GM19238 (cell line): ENCODE measurements at regions not wholly inside any gene's neighbourhood (a gene's known extent, or its start where the extent isn't known, plus 50 kb on each side); places are given as distances from the start of the nearest gene placed in this dataset.

Experiments
- DNase-seq: peaks from one replicate; pipeline ENCODE4 v3.0.0; 2011; ENCODE audit warnings: low spot score; ENCODE audit not compliant: insufficient read length

DNA sequence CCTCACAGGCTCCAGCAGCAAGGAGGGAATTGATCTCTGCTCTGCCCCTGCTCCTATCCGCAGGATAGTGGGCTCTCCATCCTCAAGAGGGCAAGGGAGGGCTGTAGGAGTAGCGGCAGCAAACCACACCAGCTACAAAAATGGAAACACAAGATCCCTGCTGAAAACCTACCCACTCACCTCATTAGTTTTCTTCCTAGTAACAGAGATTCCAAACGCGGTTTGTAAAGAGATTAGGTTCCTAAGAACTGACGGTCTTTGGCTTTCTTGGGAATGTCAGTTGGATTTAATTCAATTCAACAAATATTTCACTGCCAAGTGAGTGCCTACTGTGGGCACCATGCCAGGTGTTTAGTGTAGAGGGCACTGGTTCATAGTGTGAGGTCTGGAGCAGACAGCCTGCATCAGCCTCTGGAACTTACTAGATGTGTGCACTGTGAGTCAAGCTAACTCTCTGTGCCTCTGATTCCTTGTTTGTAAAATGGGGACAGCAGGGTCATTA, 84.7 kb downstream of the MRPL46 start:
- DNase-seq: no peak

DNA sequence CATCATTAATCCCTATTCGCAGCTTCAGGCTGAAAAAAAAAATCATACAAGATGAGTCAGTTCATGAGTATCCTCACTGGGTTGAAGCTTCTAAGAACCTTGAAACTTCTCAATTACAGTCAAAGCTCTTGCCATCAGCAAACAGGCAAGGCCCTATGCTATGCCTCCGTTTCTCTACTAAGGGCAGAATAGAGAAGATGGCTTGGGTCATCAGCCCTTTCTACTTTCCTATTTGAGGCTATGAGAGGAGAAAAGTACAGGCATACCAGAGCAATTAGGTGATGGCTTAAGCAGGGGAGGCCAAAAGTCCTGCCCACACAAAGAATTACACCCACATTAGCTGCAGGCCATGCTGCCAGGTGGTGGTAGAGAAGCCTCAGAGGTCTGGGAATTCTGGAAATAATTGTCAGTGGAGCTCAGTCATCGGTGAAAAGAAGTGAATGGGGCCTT, 89.0 kb downstream of the MRPL46 start:
- DNase-seq: no peak

DNA sequence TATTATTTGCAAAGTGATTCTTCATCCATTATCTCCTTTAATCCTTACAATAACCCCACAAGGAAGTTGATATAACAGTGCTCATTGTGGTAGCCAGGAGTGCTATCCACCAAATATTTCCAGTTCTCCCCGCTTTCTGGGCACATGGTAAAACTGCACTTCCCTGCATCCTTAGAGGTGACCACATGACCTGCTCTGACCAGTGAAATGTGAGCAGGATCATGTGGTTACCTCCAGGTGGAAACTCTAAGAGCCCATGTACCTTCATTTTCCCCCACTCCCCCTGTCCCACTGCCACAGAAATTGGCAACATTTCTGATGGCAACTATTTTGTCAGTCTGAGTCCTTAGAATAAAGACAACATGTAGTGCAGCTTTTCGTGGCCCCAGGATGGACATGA, 89.7 kb downstream of the MRPL46 start:
- DNase-seq: no peak

DNA sequence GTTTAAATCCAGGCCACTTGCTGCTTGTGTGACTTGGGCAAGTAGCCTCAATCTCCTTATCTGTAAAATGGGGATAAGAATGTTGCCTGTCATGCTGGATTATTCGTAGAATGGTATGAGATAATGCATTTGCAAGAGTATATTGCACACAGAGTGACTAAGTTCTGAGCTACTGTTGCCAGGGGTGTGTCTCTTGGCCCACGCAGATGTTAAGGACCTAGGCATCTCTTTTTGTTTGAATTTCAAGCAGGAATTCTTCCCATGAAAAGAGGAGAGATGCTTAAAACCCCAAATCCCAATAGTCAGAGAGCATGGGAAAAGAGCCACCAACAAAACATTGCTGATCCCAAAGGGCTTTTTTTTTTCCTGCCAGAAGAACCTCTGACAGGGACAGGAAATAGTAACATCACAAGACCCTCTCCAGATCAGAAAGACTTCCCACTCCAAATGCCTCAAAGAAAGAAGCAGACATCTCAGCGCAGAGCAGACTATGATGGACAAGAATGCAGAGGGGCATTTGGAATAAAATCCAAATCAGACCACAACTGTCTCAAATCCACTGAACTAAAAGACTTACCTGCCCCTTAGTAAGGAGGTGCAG, 90.5 kb downstream of the MRPL46 start:
- no peak for DNase-seq

DNA sequence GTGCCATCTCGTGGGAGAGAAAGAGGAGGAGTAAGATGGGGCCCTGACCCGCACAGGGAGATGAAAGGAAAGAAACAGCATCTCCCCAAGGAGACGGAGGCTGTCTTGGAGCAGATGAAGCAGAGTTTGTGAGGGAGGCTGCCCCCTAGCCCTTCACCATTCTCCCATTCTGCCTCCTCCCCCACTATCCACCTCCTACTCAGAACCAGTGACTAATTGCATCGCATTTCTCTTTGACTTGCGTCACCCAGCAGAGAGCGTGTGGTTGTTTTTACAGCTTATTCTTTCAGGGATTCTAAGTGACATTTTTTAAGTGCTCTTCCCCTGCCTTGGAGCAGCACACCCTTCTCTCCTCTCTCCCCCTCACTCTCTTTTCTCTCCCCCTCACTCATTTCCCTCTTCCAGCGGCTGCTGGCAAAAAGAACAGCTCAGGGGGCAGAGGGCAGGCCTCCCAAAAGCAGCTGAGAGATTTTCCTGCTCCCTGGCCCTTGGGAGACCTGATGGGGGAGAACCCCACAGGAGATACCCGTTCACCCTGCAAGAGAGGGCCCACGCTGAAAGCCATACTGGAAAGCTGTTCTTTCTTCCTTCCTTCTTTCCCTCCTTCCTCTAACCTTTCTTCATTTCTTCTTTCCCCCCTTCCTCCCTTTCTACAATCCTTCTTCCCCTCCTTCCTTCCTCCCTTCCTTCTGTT, 91.8 kb downstream of the MRPL46 start:
- no peak for DNase-seq

DNA sequence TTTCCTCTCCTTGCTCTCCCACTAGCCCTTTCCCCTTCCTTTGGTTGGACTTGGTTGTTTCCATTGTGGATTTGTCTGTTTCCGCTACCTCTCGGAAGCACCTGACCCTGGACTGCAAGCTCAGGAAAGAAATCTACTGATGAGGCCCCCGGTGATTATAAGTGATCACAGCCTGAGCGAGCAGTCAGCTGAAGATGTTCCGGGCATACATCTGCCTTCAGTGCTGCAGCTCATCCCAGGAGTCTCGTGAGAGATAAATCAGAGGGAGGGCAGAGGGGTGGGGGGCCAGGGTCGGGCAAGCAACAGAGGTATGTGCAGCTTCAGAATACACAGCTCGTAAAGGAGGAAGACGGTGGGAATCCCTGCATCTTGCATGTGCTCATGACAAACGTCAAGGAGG, 102.1 kb downstream of the MRPL46 start:
- DNase-seq: no peak

DNA sequence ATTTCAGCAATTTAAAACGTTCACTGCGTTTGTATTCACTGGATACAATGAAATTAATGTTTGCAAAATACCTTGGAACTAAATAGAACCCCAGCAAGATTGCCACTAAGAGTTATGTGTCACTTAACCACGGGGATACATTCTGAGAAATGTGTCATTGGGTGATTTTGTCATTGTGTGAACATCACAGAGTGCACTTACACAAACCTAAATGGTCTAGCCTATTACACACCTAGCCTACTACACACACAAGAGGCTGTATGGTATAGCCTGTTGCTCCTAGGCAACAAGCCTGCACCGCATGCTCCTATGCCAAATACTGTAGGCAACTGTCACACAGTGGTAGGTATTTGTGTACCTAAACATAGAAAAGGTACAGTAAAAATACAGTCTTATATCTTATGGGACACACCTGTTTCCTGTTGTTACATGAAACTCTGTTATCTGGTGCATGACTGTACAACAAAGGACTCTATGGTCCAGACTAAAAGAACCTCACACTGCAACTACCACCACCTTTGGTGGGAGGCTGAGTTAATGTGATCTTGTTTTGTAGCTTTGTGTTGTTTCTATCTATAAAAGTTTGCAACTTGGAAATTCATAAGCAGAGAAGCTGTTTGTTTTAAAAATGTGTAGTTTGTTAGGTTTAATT, 92.2 kb upstream of the NTRK3 start:
- no peak for DNase-seq

DNA sequence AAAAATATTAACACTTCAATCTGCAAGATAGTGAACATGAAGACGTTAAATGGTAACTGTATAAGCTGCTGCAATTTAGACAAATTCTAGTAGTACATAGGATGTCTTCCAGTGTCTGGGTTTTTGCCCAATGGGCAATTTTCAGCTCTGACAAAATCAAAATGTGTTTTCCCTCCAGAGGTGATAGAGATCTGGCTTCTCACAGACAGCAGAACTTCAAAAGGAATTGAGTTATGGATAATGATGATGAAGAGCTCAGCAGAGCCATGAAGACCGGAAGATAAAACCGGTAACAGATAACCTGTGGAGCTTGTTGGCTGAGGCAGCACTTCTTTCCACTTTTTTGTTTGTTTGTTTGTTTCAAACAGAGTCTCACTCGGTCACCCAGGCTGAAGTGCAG, 89.4 kb upstream of the NTRK3 start:
- no peak for DNase-seq

DNA sequence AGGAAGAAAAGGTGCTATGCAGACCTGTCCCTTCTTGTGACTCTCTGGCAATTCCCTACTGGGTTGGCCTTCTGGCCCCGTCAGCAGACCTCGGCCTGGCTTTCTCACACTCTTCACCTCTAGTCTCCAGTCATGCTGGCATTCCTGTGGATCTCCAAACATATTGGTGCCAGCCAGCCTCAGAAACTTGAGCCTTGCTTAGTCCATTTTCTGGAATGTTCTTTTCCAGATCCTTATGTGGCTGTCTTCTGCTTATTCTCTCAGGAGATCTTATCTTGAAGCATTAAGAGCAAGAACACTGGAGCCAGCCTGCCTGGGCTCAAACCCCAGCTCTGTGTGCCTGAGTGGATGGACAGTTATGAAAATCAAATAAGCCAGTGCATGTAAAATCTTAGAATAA, 88.2 kb upstream of the NTRK3 start:
- no peak for DNase-seq

DNA sequence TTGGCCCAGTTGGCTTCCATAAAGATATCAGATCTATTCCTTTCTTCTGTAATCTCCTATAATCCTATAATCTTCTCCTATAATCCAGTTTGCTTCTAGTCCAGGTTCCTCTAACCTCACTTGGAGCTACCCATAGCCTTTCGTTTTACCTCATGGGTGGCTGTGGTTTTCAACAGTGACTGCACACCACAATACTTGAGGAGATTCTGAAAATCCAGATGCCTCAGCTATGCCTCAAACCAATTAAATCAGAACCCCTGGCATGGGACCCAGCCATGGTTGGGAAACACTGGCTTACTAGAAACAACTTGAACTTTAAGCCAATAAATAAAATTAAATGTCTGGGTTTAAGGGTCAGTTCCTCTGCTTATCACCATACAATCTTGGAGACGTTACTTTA, 86.1 kb upstream of the NTRK3 start:
- no peak for DNase-seq

DNA sequence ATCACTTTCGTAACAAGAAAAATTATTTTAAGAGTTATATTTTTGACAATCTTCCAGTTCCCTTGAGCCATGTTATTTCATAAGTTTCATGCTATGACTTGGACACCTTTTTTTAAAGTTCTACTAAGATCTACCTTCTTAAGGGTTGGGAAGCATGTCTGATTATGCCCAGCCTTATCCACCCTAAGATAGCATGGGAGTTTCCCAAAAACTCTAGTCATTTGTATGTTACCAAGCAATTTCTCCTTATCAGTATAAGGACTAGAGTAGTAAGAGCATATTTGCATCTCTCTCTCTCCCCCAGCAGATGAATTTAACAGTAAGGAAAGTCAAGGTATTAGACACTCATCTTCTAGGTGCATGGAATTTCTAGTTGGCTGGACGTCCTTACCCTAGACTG, 85.1 kb upstream of the NTRK3 start:
- DNase-seq: no peak

DNA sequence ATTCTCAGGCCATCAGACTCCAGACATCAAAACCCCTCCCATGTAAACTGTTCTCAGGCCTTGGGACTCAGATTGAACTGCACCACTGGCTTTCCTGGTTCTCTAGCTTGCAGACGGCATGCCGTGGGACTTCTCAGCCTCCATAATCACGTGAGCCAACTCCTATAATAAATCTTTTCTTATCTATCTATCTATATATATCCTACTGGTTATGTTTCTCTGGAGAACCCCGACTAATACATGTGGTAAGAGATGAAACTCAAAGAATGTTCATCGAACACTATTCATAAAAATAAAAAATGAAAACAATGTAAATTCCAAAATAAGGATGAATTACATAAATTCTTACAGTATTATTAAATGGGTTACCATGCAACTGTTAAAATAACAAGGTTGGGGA, 84.5 kb upstream of the NTRK3 start:
- no peak for DNase-seq

DNA sequence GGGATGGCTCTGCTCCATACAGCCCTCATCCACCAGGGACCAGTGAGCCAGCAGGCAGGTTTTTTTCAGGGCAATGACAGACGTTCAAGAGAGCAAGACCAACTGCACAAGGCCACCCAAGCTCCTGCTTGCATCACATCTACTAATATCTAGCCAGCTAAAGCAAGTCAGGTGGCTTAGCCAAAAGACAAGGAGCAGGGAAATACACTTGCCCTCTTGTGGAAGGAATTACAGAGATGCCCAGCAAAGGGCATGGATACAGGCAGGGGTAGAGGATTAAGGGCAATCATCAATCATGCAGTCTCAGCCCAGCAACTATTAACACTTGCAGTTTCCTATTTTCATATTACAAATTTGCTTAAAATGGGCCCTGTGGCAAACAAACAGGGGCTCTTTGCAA, 81.5 kb upstream of the NTRK3 start:
- DNase-seq: no peak

DNA sequence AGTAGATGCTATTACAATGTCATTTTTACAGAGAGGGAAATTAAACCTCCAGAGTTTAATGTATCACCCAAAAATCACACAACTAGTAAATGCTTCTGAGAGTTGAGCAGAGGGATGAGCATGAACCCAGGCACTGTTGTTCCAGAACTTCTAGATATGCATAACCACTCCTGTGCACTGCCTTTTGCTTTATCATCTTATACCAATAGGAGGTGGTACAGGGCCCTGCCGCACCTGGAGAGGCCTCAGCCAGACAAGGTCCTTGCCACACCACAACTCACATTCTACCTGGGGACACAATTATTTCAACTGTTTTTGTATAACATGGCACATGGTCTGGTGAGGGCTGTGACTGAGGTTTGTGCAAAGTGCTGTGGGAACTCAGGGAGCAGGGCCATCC, 78.5 kb upstream of the NTRK3 start:
- no peak for DNase-seq

DNA sequence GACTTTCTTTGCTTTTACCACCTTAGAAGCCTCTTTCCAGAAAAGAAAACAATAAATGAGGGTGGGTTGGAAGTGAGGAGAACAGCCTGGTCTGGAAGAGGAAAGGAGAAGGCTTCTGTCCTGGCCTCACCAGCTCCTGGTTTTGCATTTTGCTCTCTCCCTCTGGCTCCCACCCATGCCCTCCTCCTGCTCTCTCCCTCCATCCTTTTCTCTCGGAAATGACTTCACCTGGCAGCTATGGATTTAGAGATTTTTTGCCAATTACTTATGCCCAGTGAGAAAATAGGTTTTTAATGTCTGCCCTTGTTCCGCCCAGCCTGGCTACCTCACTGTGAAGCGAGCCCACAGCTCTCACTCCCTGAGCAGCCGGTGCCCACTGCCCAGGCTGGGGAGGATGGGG, 77.9 kb upstream of the NTRK3 start:
- no peak for DNase-seq

DNA sequence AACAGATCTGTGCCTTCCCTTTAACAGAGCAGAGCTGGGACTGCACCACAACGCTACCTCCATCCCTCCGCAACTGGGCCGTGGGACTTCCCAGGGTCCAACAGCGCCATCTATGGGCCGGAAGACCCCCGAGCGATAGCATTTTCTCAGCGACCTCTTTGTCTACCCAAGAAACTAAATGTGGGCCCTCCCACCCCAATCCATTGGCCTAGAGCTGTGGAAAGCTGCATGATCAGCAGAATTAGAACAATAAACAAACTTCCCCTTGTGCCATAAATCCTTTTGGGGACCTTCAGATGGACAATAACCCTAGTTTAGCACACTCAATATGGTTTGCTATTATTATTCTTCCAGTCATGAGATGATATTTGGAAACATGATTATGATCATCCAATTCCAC, 74.8 kb upstream of the NTRK3 start:
- peak; percentile 36 for DNase-seq

DNA sequence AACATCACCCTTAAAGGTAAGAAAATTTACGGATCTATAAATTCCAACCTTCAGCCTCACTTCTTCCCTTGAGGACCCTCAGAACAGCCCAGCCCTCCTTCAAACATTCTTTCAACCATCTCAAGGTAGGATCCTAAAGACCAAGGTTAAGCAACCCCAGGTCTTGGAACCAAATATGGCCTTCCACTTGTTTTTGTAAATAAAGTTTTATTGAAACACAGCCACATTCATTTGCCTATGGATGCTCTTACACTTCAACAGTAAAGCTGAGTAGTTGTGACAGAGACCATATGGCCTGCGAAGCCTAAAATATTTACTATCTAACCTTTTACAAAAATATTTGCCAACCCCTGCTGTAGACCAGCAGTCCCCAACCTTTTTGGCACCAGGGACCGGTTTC, 70.4 kb upstream of the NTRK3 start:
- DNase-seq: no peak

DNA sequence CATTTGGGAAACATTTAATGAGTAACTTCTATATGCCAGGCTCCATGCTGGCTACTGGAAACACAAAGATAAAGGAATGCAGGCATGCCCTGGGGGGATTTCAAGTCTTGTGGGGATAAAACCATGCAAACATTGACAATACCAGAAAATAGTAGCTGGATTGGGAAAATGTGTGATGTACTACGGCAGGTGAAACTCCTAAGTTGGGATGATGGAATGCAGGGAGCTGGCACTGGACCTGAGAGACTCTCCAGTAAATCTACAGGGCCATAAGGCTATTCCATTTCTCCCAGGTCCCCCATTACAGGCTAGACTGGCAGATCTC, 68.2 kb upstream of the NTRK3 start:
- DNase-seq: no peak

DNA sequence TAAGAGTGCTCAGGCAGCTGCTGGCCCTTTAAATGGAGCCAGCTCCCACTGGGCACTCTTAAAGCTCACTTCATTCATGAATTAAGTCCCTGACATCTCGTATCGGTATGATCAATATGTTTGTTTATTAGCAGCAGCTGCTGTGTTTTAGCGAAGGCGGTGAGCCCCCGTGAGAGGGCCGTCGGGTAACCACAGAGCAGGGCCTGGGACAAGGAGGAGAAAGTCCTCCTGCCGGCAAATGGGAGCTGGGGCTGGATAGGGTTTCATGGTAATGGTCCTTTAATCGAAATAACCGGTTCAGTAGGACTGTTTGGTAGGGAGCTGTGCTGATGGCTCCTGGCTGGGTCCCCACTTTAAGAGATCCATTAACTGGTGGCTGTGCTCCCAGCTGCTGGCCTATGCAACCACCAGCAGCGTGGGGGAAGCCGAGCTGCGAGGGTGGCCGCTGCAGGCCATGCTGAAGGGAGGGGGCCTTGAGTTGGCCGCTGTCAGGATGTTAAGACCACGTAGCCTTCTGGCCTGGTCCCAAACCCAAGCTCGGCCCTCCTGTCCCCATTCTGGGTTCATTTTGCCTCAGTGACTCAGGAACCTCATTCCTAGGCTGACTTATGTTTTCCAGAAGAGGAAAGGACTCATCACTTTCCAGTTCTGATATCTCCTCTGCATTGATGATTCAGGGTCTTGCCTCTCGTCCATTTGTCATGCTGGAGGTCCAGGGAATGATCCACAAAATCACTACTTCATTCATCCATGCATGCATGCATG, 67.6 kb upstream of the NTRK3 start:
- no peak for DNase-seq

DNA sequence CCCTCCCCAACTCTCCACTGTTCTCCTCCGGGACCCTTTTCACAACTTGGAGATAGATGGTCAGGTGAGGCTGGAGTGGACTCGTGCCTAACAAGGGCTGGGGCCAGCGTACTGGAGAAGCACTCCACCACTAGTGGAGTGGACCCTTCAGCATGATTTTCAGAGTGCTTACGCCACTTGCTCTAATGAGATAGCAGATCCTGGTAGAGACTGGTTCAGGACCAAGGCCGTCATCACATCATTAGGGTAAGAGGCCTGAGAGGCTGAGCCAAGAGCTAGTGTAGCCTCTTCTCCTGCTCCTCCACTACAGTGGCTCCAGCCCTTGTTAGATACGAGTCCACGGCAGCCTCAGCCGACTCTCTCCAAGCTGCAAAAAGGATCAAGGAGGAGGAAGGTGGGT, 66.9 kb upstream of the NTRK3 start:
- DNase-seq: no peak

DNA sequence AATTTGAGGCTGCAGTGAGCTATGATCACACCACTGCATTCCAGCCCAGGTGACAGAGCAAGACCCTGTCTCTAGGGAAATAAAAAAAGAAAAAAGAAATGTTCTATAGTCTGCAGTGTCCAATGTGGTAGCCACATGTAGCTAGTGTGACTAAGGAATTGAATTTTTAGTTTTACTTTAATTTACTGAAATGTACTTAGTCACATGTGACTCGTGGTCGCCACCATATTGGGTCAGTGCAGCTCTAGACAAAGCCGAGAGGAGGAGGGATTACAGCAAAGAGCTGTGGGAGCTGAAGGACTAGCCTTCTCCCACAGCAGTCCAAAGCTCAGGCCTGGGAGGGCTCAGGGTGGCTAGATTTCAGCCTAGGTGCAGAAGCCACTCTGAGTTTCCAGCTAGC, 65.9 kb upstream of the NTRK3 start:
- no peak for DNase-seq

DNA sequence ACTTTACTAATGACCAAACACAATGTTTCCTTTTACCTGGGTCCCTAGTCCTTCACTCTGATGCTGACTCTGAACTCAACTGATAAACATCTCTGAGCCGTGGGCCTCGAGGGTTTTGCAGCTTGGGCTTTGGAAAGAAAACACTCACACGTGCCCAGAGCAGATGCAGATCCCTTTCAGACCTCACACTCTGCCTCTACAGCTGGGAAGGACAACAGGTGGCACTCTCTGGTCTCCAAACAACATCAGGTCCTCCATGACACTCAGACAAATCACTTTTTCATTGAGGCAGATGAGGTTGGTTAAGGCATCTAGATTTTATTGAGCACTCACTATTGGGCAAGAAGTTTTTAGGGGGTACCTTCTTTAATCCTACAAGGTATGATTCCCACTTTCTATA, 64.7 kb upstream of the NTRK3 start:
- no peak for DNase-seq
